Hindlimb muscle (tissue), 1 donor: ENCODE measurements at regions not wholly inside any gene's neighbourhood (a gene's known extent, or its start where the extent isn't known, plus 50 kb on each side); places are given as distances from the start of the nearest gene placed in this dataset.

ENCODE experiments used
- DNase-seq: peaks from one replicate; pipeline ENCODE4 v3.0.0-alpha.2; 2013

DNA sequence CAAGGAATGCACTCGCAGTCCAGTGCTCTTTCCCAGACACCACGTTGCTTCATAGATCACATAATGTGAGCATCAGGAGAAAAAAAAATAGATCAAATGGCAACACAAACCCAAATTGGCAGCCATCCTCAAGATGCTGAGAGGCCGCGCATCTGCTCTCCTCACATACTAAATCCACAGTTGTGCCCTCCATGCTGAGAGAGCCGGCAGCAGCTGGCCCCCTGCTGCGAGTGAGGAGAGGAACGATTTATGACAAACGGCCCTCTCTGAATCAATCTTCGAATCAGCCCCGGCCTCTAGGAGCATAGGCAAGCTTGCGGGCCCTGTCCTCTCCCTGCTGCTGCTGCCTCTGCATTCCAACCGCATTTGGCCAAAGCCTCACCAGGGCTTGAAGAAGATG, 159.9 kb upstream of the TENM4 start:
- no peak for DNase-seq

DNA sequence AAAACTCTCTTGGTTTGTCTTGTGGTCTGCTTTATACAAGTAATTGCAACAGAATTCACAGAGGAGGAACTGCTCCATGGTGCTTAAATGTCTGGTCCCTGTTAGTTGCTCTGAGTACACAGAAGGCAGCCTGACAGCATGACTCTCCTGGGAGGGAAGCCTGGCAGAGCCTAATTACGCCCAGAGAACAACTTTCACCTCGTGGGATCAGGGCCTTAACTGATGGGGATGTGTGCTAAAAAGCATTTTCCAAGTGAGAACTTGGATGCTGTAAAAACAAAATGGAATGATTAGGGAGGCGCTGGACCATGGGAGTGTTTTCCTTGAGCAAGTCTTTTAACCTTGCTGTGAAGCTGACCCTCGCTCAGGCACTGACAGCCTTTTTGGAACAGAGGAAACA, 154.0 kb upstream of the TENM4 start:
- DNase-seq, result no peak

- no peak for DNase-seq
Observed at GRCh38 chr11:79592824-79593223, 152.0 kb upstream of the TENM4 start.

DNA sequence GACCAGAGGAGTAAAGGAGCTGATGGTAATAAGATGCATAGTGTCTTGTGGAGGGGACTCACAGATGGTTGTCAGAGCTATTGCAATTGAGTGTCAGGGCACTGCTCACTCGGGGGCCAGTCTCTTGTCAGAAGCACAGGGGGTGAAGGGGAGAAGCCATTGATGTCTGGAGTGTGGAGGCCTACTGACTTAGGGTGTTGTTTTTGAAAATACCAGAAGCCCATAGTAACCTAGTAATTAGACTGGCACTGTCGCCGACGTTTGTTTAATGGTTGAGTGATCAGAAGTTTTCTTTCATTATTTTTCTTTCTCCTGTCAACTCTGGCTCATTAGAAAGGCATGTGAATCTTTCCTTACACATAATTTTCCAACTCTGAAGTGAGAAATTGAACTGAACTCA, 151.6 kb upstream of the TENM4 start:
- DNase-seq, result no peak

DNA sequence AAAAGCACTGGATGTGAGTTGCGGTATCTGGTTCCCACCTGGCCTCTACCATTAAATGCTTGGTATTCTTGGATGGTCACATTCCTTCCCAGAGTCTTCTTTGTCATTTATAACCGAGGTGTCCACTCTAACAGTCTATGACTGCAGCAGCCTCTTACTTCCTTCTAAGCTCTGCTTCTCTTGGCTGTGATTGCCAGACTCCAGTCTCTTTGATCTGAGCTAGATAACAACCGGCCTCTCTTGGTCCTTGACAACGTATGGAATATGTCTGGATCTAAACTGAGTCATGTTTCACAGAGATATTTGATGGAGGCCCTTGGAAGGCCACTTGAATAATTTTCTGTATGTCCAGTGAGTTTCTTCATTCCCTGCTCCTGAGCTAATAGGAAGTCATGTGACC, 141.6 kb upstream of the TENM4 start:
- no peak for DNase-seq

DNA sequence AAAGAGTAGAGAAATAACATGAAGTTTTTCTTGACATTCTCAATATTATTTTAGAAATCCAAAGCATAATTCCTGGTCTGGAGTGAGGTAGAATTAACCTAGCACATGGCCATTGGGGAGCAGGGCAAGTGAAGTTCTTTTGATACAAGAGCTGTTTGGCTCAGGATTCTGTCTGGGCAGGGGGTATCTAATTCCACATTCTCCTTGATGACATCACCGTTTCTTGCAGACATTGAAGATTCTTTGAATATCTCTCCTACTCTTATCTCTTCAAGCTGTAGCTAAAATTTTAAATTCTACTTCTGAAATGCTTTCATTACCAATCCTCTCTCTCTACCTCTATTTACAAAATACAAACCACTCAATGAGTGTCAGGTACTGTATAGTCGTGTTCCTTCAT, 138.2 kb upstream of the TENM4 start:
- no peak for DNase-seq

DNA sequence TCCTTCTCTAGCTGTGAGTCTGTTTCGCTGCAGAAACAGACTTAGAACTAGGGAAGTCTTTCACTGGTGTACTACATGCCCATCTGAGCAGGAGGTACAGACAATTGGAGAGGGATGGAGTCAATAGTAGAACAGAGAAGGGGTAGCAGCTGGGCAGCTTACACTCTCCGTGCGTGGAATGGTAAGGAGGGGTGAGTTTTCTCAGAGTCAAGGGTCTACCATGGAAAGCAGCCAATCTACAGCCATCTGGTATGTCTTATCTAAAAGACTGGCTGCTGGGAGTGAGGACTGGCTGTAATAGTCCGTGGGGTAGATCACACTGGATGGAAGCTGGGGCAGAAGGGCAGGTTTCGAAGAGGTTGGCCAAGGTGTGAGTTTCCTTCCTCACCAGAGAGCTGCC, 137.3 kb upstream of the TENM4 start:
- no peak for DNase-seq

DNA sequence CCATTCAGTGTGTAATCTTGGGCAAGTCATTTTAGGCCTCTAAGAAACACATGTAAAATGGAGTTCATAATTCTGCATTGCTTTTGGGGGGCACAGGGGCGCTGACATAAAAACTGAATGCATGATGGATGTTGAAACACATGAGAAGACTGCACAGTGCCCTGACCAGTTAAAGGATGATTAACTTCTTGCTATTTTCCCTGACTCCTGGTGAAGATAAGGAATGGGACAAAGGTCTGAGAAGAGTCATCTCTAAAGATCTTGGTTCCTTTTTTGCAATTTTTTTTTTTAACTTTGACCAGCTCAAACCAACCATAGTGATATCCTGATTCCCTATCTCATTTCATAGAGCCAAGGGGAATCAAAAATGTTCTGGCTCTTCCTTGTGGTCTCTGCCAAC, 134.9 kb upstream of the TENM4 start:
- DNase-seq, result no peak

GRCh38 chr11:79570104-79570503, 129.3 kb upstream of the TENM4 start:
- DNase-seq, result no peak

- no peak for DNase-seq
Observed at GRCh38 chr11:79564288-79564925, 123.6 kb upstream of the TENM4 start.

DNA sequence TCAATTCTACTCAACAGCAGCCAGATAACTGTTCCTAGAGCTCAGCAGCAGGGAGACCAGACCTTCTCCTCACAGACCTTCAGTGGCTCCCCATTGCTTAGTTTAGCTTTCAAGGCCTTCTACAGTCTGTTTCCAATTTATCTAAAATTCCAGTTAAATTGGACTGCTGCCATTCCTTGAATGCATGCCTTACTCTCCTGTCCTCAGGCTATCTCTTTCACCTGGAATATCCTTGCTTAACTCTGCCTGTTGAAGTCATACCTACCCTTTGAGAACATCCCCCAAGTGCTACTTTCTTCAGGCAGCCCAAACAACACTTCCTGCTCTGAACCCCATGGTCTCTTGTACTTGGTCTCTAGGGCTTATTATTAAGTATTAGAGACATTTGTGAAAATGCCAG, 120.7 kb upstream of the TENM4 start:
- no peak for DNase-seq

DNA sequence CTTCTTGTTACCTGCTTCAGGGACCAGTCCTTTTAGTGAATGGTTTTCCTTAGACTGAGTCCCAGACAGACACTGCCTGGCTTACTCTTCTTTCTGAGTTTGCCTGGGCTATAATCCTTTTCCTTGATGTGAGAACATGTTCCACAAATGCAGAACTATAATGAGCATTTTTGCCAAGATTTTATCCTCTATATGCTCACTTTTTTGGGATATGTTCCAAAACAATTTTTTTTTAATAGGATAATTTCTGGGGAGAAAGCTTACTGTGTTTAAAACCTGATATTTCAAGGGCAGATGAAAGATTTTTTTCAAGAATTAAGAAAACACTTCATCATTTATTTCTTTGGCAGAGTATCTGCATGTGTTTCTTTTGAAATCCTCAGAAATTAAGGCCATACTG, 110.0 kb upstream of the TENM4 start:
- DNase-seq, result no peak

- no peak for DNase-seq
Observed at GRCh38 chr11:79547256-79547655, 106.4 kb upstream of the TENM4 start.

DNA sequence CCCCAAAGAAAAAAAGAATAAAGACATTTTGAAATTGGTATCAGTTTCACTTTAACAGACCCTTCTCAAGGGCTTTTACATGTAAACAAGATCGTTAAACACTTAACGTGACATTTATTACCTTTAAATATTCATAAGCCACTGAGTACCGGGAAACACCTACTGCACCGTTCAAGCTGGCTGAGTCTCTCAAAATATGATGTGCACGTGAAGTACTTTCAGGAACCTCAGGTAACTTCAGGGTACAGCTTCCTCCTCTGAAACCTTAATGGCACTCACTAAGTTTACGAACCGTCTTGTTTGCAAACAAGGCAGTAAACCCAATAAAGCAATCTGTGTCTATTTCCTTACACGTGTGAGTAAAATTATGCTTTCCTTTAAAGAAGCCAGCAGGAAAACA, 105.5 kb upstream of the TENM4 start:
- DNase-seq, result no peak

DNA sequence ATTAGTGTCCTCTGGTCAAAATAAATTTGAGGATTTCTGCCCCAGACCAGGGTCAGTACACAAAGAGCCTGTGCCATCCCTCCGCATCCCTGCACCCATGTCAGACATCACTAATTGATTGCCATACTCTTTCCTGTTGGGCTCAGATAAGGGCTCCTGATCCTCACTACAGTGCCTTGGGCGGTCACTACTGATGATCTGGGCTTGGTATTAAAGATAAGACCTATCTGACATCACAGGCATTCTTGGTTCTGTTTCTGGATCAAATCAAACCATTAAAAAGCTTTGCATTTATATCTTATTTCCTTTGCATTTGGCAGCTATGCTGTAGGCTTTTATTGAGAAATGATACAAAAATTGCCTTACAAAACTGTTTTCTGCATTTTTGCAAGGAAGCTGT, 103.5 kb upstream of the TENM4 start:
- no peak for DNase-seq

GRCh38 chr11:79543101-79543500, 102.3 kb upstream of the TENM4 start:
- no peak for DNase-seq

- DNase-seq, result no peak
Observed at GRCh38 chr11:79541466-79541865, 100.6 kb upstream of the TENM4 start.

DNA sequence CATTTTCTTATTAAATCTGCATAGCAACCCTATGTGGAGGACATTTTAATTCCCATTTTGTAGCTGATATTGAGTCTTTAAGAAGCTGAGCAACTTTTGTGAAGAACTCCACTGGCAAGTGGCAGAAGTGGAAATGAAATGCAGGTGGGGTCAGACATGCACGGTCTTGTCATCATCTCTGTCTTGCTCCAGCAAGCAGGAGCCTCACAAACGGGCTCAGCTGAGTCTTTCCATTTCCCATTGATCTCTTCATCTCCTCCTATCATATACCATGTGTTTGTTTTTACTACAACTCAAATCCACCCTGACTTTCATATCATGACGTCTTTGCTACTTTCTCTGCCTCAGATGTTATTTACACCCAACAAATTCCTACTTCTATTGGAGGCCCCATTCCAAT, 97.9 kb upstream of the TENM4 start:
- no peak for DNase-seq

DNA sequence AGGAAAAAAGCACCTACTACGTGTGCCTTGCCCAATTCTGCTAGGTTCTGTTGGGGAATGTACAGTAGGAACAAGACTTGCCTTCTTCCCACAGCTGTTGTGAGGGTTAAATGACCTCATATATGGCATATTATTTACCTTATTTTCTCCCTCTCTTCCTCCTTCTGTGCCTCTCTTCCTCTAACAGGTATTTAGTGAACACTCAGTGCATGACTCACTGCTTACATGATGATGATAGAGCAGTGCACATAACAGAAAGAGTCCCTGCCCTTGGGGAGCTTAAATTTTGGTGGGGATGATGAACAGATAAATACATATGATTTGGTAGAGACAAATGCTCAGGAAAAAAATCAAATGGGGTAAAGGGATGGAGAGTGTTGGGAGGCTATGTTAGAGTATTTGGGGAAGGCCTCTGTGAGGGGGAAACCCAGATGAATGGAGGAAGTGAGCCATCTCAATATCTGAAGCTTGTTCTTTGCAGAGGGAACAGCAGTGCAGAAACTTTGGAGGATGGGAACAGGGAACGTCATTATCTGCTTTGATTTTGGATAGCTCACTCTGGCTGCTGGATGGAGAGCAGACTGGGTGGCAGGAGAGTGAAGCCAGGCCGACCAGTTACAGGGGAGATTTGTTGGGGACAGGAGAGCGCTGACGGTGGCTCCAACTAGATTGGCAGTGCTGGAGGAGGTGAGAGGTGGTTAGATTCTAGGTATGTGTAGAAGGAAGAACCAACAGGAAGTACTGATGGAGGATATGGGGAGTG, 95.5 kb upstream of the TENM4 start:
- DNase-seq, result no peak

GRCh38 chr11:79535606-79536005, 94.8 kb upstream of the TENM4 start:
- no peak for DNase-seq

GRCh38 chr11:79525257-79525656, 84.4 kb upstream of the TENM4 start:
- no peak for DNase-seq

DNA sequence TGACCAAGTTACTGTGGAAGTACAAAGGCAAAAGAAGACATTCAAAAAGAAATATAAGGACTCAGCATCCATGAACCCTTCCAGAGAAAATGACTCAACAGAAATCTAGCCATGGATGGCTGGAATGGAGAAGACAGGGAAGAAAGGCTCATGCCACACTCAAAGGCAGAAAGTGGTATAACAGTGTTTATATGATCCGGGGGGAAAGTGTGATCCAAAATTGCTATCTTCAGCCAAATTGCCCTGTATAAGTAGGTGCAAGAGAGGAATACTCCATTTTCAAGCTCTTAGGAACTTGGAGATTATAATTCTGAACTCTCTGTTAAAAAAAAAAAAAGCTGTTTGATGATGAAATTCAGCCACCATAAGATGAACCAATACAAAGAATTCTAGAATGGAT, 81.8 kb upstream of the TENM4 start:
- DNase-seq, result no peak

DNA sequence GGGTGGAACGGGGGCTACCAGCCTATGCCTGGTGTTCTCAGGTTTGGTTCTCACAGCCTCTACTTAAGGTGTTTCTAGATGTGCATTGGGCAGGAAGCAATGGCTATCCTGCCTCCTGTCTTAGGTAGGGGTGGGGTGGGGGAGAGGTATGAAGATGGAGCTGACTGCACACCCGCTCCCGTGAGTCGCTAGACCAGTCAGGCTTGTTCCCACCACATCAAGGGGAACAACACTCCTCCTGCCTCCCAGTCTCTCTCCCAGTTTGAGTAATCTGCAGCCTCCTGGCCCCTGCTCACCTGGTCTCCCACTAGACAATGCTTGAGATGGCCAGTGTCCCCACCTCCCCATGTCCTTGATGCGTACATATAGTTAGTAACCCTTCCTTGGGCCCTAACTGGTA, 79.3 kb upstream of the TENM4 start:
- no peak for DNase-seq

- DNase-seq, result no peak
Observed at GRCh38 chr11:79515781-79516180, 75.0 kb upstream of the TENM4 start.

- DNase-seq, result no peak
Observed at GRCh38 chr11:79514695-79515094, 73.9 kb upstream of the TENM4 start.
